Islet of Langerhans (tissue), 1 donor: ENCODE measurements at regions not wholly inside any gene's neighbourhood (a gene's known extent, or its start where the extent isn't known, plus 50 kb on each side); places are given as distances from the start of the nearest gene placed in this dataset.
"Not testable (repeated sequence)": the region's sequence is repeated elsewhere in the genome, so short reads cannot be mapped to it uniquely, and the experiment has no call there.

ENCODE experiments used
- FAIRE-seq: peaks from one replicate; lab custom pipeline; 2011; peaks lifted over from hg19 to GRCh38; lab: Jason Lieb, UNC

DNA sequence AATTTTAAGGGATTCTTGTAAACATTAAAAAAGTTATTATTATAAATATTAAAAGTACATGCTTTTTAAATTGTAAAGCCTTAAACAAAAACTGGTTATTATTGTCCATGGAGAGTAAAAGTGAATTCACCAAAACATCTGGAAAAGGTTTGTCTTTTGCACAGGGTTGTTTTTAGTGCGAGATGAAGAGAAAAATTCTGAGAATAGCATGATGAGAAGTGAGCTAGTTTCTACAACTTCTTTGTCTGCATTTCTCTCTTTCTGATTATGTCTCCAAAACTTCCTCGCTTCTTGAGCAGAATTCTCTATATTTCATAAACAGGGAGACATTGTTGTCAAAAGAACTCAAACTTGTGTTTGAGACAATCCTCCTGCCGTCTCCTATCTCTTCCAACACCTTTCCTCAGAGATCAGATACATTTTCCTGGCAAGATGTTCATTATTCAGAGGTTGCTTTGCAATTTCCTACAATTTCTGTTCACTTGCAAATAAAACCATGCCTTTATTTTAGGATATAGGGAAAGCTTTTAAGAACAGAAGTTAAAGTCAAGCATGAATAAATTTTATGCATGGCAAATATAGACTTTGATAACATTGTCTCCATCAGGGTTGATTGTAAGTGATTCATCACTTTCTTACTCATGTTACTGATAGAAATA, 372.1 kb upstream of the NPVF start:
- no peak for FAIRE-seq

DNA sequence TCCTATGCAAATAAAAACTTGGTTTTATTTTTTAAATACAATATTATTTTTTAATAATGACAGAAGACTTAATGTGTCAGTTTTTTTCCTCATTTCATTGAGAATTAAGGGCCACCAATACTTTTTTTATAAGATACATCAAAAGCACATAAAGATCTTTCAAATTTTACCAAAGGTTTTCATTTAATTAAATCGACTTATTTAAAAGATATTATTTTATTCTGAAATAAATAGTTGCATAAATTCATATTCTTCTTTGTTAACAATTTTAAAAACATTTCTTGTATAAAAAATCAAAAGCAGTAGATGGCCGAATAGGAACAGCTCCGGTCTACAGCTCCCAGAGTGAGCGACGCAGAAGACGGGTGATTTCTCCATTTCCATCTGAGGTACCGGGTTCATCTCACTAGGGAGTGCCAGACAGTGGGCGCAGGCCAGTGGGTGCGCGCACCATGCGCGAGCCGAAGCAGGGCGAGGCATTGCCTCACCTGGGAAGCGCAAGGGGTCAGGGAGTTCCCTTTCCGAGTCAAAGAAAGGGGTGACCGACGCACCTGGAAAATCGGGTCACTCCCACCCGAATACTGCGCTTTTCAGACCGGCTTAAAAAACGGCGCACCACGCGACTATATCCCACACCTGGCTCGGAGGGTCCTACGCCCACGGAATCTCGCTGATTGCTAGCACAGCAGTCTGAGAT, 374.6 kb upstream of the NPVF start:
- FAIRE-seq: not testable (repeated sequence)

DNA sequence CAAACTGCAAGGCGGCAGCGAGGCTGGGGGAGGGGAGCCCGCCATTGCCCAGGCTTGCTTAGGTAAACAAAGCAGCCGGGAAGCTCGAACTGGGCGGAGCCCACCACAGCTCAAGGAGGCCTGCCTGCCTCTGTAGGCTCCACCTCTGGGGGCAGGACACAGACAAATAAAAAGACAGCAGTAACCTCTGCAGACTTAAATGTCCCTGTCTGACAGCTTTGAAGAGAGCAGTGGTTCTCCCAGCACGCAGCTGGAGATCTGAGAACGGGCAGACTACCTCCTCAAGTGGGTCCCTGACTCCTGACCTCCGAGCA, 375.1 kb upstream of the NPVF start:
- FAIRE-seq: not testable (repeated sequence)

DNA sequence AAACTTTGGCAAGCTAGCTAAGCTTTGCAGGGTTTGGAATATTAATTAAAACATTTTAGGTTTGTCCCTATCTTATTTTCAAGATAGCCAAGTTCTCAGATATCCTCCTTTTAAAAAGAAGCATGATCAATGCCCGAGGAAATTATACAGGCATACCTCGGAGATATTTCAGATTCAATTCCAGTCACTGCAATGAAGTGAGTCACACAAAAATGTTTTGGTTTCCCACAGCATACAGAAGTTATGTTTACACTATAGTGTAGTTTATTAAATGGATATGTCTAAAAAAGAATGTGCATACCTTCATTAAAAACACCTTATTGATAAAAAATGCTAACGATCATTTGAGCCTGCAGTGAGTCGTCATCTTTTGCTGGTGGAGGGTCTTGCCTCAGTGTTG, 382.9 kb upstream of the NPVF start:
- no peak for FAIRE-seq

DNA sequence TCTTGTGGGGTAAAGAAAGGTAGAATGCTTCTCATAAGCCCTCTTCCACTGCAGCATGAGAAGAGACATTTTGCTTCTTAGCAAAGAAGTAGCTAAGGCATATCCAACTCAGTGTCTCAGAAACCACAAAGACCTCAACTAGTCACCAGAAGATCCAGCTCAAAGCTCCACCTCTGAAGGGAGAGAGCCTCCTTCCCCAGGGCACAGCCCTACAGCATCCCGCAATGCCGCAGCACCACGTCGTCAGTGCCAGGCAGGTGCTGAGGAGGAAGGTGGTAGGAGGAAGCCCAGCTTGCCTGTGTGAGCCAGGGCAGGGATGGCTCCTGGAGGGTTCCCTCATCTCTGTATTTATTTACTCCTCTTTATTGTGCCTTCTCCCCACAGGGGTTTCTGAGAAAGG, 385.6 kb upstream of the NPVF start:
- no peak for FAIRE-seq

DNA sequence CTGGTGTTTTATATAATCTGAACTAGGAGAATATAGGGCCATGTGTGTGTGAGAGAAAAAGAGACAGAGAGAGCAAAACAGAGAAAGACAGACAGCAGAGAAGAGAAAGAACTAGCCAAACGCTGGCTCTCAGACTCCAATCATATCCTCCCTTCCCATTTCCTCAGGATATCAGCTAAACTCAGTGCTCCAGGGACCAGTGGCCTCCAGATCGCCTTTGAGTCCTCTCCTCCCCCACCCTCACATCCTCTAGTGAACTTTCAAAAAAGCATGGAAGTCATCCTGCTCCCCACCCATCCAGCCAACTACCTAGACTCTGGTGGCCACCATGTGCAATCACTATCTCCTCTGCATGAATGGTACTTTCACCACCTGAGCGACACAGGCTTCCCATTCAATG, 386.1 kb upstream of the NPVF start:
- FAIRE-seq: no peak

DNA sequence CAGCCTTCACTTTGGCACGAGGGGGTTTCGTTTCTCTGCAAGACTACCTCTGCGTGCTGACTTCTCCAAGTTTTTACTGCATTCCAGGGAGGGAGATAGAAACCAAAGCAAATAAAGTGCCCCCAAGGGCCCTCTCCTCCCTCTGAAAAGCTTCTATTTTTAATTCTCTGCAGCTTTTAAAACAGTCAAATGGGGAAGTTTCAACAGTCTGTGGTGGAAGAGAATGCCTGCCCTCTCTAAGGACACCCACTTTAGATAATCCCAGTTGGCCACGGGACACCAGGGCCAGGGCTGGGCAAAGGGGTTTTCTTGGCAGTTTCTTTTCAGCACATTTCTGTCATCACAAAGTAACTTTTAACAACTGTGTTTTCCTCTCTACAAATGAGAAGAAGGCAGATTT, 386.7 kb upstream of the NPVF start:
- no peak for FAIRE-seq

DNA sequence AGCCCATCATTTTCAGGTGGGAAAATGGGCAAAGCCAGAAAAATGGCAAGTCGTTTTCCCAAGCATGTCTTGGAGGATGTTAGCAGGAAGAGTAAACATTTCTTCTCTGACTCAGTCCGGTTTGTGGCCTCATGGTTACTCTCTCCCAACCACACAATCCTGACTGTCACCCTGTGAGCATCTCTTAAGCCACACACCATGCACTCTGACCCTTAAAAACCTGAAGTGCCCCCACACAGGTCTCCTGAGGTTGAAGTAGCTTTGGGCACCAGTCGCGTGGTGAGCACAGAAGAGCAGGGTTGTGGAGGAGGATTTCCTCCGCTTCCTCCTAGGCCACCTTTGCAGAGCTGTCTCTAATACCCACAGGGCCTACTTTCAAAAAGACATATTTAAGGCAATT, 387.3 kb upstream of the NPVF start:
- FAIRE-seq: no peak

DNA sequence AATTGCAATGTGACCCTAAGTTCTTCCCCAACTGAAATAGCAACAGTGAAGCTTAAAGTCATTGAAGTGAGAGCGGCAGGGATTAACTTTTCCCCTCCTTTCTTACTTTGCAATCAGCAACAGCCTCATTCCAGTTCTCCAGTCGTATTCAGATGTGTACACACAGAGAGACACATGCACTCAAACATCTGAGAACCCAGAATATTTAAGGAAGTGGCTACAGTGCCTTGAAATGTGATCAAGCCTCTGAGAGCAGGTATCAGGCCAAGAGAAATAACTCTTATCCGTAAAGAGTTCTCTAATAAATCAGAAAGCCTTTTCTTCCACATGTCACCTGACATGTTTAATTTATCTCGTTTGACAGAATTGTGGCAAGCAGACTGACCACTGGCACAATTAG, 388.9 kb upstream of the NPVF start:
- FAIRE-seq: no peak

DNA sequence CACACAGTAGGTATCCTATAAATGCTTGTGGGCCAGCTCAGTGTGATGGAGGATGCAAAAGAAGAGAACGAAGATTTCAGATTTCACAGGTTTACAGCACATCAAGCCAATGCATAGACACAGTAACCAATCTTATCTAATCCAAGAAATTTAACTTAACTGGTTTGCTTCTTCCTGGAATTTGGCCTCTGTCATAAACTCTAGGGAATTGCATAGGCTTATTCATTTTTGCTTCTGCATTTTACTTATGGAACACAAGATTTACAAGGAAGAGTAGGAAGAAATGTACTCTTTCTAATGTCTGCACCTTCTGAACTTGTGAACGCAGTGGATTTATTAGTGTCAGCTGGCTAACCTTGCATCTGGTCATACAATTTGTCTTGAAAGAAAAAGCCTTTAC, 389.4 kb upstream of the NPVF start:
- no peak for FAIRE-seq

DNA sequence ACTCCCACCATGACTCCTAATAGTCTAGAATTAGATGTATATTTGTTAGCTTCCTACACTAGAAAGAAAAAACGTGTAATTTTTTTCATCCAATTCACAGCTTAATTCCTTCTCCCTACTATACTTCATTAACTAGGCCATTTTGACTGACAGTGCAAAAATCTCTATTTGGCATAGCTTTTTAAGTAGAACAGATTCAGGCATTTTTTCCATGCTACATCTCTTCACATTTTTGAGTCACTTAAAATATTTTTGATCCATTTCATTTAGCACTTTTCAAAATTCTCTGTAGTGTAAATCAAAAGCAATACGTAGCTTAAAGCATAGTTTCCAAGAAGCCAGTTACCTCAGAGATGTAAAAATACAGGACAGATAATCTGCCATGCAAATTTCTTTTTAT, 391.1 kb upstream of the NPVF start:
- no peak for FAIRE-seq

DNA sequence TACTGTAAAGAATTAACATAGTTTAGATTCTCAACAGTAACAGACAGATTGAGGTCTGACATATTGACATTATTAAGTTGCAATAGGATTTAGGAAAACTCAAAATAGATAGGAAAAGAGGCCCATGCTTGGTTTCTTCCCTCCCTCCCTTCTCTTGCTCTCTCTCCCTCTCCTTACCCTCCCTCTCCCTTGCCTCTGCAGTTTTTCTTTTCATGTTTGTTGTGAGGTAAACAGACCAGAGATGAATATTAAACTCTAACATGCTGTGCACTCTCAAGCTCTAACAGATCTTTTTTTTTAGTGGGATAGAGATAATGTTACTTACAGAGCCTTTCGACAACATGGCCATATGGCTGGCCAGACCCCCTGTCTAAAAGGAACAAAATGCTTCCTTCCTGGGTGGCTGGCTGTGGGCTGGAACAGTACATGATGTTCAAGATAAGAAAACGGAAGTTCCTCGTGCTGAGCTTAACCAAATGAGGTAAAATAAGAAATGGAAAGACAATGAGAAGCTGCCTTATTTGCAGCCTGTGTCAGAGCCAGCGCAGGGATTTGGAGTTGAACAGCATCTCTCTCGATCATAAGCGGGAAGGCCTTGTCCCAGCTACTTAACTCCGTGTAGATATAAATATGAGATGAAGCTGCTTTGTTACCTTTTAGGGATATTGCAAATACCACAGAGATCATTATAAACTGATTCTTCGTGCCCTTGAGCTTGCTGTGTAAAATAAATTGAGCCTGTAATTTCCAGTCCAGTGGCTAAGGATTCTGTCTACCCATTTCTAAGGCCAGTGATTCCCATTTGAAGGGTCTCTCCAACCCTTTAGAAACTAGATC, 391.9 kb upstream of the NPVF start:
- no peak for FAIRE-seq

DNA sequence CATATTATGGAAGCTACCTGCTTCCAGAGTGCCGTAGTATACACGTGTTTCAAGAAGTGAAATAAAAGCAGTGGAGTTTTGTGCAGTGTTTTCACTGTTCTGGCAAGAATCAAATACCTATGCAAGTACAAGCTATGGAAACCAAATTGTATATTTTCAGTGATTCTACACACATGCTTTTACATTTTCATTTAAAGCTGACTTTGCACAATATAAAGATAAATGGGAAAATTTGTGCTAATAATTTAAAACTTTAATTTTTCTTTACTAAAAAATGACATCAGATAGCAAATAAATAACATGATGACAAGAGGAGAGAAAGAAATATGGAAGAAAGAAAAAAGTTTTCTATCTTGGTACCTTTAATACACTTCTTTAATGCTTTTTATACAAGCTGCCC, 393.7 kb upstream of the NPVF start:
- no peak for FAIRE-seq

DNA sequence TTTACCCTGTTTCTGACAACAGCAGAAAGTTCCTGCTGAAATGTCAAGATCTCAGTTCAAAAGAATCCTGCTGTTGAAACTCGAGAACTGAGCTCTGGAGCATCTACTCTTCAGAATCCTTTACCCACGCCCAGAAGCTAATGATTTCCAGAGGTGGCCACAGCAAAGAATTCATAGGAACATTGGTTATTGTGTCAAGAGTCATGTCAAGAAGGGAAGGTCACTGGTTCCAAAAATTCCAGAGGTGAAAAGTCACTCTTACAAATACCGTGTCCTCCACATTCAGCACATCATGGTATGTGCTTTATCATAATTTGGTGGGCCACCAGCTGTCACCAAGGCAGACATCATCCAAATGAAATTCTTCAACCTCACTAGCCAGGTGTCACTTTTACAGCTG, 394.4 kb upstream of the NPVF start:
- no peak for FAIRE-seq

DNA sequence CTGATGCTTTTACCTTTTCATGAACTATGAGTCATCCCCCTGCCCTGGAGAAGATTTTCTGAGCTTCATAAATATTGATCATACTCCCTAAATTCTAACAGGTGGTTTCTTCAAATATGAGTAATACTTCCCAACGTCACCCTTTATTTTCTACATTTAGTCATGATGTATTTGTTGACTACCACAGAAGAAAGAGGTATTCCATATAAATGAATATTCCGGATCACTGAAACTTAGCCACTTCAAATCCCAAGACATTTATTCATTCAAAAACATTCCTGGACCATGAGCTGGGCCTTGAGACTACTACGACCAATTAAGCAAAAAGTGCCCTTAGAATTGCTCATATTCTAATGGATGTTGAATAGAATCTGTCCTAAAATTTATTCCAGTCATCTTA, 395.8 kb upstream of the NPVF start:
- no peak for FAIRE-seq

DNA sequence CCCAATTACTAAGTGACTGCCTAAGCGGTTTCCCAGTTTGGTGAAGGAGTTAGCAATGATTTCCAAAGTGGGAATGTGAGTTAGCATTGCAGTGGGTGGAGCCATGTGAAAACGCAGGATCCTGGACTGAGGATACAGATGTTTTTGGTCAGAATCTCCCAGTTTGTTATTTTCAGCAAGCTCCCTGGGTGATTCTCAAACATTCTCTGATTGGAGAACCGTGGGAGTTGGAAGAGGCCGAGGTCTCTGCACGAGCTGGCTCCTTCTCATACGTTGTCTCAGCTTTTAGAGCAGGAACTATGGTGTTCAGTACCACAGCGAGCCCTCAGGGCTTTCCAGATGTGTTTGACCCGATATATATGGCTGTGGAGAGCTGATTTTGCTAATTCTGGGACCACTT, 396.5 kb upstream of the NPVF start:
- no peak for FAIRE-seq

DNA sequence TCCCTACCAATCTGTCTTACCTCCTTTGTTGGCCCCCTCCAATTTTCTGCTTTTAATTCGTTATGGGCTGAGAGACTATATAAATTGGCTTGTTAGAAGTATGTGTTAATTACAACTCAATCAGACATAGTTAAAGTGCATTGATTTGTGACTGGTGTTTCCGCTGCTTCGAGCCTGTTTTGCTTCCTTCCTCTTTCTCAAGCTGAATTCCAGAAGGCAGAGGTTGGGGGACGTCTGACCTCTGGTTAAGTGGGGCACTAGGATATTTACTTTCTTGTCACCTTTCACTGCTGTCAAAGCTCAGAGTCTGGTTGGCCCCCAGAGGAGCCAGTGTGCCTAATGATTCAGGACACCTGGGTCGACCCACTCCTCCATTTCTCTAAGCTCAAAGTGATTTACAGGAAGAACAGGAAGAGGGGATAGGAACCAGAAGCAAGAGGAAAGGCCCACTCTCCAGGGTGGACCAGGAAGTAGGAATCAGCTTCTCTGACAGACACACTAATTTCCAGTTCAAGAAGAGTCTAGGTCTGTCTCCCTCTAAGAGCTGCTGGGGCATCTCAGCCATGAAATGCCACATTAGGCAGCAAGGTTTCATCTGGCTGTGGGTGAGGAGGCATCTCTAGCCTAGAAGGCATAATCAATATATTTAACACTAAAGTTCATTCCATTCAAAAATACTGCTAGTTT, 397.2 kb upstream of the NPVF start:
- FAIRE-seq: no peak

DNA sequence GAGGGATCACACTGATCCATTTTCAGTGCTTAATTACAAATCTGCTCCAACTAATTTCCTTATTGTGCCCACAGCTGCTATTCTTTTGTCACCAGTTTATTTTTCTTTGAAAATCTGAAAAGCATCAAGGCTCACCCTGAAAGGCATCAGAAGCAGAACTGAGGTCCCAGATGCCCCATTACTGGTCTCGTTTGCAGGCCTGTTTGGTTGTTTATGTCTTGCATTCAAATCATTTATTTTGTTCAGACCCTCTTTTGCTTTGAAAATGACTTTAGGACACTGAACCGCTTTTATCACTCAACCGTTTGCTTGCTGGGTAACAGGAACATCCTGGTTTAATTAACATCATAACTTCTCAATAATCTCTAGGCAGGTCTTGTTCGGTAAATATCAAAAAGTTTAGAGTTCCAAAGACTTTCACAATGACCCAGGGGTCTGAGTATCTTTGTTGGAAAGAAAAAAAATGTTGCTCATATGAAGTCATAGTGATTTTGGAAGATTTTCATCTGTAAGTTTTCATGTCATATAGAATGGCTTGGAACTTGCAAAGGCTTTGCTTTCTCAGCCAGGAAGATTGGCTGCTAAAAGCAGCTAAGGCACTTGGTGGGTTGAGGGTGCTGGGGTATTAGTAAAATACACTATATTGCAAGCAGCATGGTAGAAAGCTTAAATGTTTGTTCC, 398.3 kb upstream of the NPVF start:
- no peak for FAIRE-seq

DNA sequence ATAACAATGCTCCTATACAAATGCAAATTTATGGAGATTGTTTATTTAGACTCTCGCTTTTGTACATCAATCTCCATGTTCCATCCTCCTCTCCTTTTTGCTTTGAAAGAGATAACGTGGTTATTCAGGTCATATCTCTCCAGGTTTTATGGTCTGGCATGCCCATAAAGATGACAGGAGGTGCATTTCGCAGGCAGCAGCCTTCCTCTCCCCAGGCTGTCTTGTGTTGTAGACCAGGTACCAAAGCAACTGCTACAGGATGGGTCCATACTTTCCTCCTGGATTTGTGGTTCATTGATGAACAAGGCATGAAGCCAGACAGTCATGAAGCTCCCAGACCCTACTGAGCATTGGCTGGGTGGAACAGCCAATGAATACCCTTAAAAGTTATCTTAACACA, 400.2 kb upstream of the NPVF start:
- FAIRE-seq: no peak

DNA sequence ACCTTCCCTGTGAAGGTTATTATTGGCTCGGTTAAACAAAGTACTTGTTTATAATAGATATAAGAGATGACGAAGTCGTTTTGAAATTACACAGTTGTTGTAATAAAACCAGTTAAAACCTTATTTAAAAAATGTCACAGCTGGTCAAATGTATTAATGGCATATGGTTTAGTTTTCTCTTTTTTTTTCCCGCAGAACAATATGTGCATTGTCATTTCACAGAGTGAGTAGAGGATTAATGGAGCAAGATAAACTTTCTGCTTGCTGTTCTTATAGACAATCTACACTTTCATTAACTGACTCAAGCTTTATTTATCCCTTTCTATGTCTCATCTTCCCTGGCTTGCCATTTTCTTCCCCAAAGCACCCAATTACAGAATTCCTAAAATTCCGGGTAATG, 404.3 kb upstream of the NPVF start:
- no peak for FAIRE-seq

DNA sequence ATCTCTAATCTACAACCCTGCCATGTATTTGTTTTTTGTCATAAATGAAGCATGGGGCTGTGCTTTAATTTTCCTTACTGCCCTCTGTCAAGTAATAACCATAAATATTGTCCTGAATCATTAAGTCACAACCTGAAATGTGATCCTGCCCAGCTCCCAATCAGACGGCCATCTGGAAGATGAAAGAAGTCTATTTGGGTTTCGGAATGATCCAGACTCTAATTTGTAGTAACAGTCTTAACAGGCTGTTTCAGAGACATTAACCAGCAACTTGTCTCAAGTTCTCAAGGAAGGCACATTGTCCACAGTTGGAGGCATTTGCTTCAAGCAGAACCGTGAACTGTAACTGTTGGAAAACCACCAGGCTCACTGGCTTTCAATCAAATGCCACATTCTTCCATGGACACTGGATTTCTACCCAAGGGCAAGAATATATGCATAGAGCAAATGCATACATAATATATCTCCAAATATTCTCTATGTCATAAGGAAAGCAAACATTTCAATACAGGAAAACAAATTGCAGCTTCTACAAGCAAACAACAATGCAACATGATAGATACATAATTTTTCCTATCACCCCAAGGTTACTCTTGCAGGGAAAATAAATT, 405.2 kb upstream of the NPVF start:
- no peak for FAIRE-seq

DNA sequence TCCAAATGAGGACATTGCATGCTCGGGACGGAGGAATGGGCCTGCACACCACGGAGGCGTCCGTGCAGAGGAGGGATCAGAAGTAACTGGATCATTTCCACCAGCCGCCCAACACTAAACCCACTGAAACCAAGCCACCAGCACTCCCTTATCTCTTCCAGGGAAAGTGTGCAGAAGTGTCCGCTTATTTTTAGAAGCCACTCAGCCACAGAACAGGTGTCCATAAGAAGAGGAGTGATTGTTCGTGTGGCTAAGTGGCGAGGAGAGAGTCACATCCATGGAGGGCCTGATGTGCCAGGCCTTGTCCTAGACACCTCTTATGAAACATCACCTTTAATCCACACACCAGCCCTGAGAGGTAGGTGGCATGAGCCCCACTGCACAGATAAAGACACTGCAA, 407.9 kb upstream of the NPVF start:
- no peak for FAIRE-seq
